ENCODE measurements at regions not wholly inside any gene's neighbourhood (a gene's known extent, or its start where the extent isn't known, plus 50 kb on each side); places are given as distances from the start of the nearest gene placed in this dataset.
"Not testable (repeated sequence)": the region's sequence is repeated elsewhere in the genome, so short reads cannot be mapped to it uniquely, and the experiment has no call there.

- H3K4me1 ChIP-seq (ENCODE audit: control insufficient read depth in 5 of 5, insufficient read depth in 5 of 5, low read length in 5 of 5); H3K27ac ChIP-seq (ENCODE audit: low read depth in 1 of 2, low read length in 1 of 2); DNase-seq; H3K4me3 ChIP-seq; ATAC-seq (ENCODE audit: insufficient read depth, low FRiP score); H3K9me3 ChIP-seq (ENCODE audit: control insufficient read depth in 4 of 4, insufficient read depth in 3 of 4, low read length in 3 of 4); H3K27me3 ChIP-seq (ENCODE audit: control insufficient read depth in 3 of 3, insufficient read depth in 3 of 3, low read length in 2 of 3); H3K9ac ChIP-seq (ENCODE audit: insufficient read depth in 1 of 2, low read length in 2 of 2); H3K36me3 ChIP-seq (ENCODE audit: control insufficient read depth in 4 of 4, insufficient read depth in 4 of 4, low read length in 4 of 4): not testable (repeated sequence)
- WGBS, 2 donors, result 43 to 45% methylated on average over 8 of the region's 8 CpGs
Observed at GRCh38 chr10:78096486-78096885, 62.8 kb downstream of the RPS24 start.

GRCh38 chr10:78102593-78102992 is 68.9 kb downstream of the RPS24 start:
- H3K4me1 ChIP-seq (ENCODE audit: control insufficient read depth in 5 of 5, insufficient read depth in 5 of 5, low read length in 5 of 5); H3K4me3 ChIP-seq; H3K36me3 ChIP-seq (ENCODE audit: control insufficient read depth in 4 of 4, insufficient read depth in 4 of 4, low read length in 4 of 4); H3K27ac ChIP-seq (ENCODE audit: low read depth in 1 of 2, low read length in 1 of 2); ATAC-seq (ENCODE audit: insufficient read depth, low FRiP score); H3K9me3 ChIP-seq (ENCODE audit: control insufficient read depth in 4 of 4, insufficient read depth in 3 of 4, low read length in 3 of 4); H3K9ac ChIP-seq (ENCODE audit: insufficient read depth in 1 of 2, low read length in 2 of 2); H3K27me3 ChIP-seq (ENCODE audit: control insufficient read depth in 3 of 3, insufficient read depth in 3 of 3, low read length in 2 of 3); DNase-seq: not testable (repeated sequence)
- 96 to 100% methylated on average over 2 of the region's 2 CpGs for WGBS, 2 donors

- H3K4me3 ChIP-seq, result no peak overlapping the region
- H3K4me1 ChIP-seq (ENCODE audit: control insufficient read depth in 5 of 5, insufficient read depth in 5 of 5, low read length in 5 of 5), result no peaks in the 10 kb centered on the region
- no peaks in the 10 kb centered on the region for H3K36me3 ChIP-seq (ENCODE audit: control insufficient read depth in 4 of 4, insufficient read depth in 4 of 4, low read length in 4 of 4)
- WGBS, 2 donors, result 37 to 46% methylated on average over 2 of the region's 2 CpGs
- H3K27me3 ChIP-seq (ENCODE audit: control insufficient read depth in 3 of 3, insufficient read depth in 3 of 3, low read length in 2 of 3), result no peaks in the 10 kb centered on the region
- DNase-seq, result no peak
- no peak for ATAC-seq (ENCODE audit: insufficient read depth, low FRiP score)
- H3K9ac ChIP-seq (ENCODE audit: insufficient read depth in 1 of 2, low read length in 2 of 2), result no peak overlapping the region
- no peak overlapping the region for H3K27ac ChIP-seq (ENCODE audit: low read depth in 1 of 2, low read length in 1 of 2)
- peaks cover 0 to 7% (median 0%) of the 10 kb centered on the region in 4 donors for H3K9me3 ChIP-seq (ENCODE audit: control insufficient read depth in 4 of 4, insufficient read depth in 3 of 4, low read length in 3 of 4)
- TF ChIP-seq CTCF (IDR thresholded peaks at IDR 0.05; ENCODE audit: control extremely low read depth, extremely low read depth), result no peak
Observed at GRCh38 chr10:78109210-78109609, 75.5 kb downstream of the RPS24 start.

- H3K9ac ChIP-seq (ENCODE audit: insufficient read depth in 1 of 2, low read length in 2 of 2), result no peak overlapping the region
- no peaks in the 10 kb centered on the region for H3K4me1 ChIP-seq (ENCODE audit: control insufficient read depth in 5 of 5, insufficient read depth in 5 of 5, low read length in 5 of 5)
- TF ChIP-seq CTCF (IDR thresholded peaks at IDR 0.05; ENCODE audit: control extremely low read depth, extremely low read depth), result no peak
- WGBS, 2 donors, result 67 to 68% methylated on average over 7 of the region's 7 CpGs
- peaks cover 0 to 3% (median 0%) of the 10 kb centered on the region in 4 donors for H3K9me3 ChIP-seq (ENCODE audit: control insufficient read depth in 4 of 4, insufficient read depth in 3 of 4, low read length in 3 of 4)
- H3K27ac ChIP-seq (ENCODE audit: low read depth in 1 of 2, low read length in 1 of 2), result no peak overlapping the region
- H3K36me3 ChIP-seq (ENCODE audit: control insufficient read depth in 4 of 4, insufficient read depth in 4 of 4, low read length in 4 of 4), result no peaks in the 10 kb centered on the region
- no peak for DNase-seq
- ATAC-seq (ENCODE audit: insufficient read depth, low FRiP score), result no peak
- H3K27me3 ChIP-seq (ENCODE audit: control insufficient read depth in 3 of 3, insufficient read depth in 3 of 3, low read length in 2 of 3), result no peaks in the 10 kb centered on the region
- no peak overlapping the region for H3K4me3 ChIP-seq
Observed at GRCh38 chr10:78115135-78115853, 81.6 kb downstream of the RPS24 start.

Data from lung (tissue), 11 donors.